ENCODE measurements at regions not wholly inside any gene's neighbourhood (a gene's known extent, or its start where the extent isn't known, plus 50 kb on each side); places are given as distances from the start of the nearest gene placed in this dataset.
A peak's percentile ranks its signal among the peaks of the same experiment; 100 is the strongest.

DNA sequence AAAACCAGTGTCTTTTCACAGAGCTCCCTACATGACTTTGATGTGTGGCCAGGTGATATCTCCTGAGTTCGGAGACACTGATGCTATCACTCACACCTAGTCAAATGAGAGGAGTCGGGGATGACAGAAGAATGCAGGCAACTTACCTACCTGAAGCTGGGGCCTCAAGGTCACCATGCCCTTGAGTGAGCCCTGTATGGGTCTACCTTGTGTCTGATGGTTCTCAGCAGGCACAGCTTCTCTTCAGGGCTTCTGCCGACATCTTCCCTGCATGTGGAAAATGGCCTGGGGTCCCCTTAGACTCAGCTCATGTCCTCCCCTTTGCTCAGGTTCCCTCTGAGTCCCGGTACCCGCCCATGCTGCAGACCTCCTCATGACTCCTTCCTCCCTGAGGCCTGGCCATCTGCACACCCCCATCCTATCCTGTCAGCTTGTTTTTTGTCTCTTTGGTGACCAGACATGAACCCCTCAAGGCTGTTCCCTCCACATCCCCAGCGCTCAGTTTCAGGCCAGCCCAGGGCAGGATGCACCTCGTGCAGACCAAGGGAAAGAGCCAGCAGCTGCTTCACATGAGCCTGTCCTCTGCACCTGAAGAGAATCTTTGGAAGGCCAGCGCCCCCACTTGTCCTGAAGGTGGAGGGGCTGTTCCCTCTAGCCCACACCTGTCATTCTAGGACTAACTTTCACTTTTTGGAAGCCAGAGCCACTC is 74.6 kb upstream of the GDF10 start:
- Mint-ChIP-seq H3K27ac (peak overlapping the region in 3 of 10 donors; percentile 35 to 92 (median 54)), H3K9me3 (peaks cover 0 to 13% (median 5%) of the 10 kb centered on the region in 9 donors), H3K4me1 (peaks cover 6 to 31% (median 15%) of the 10 kb centered on the region in 4 donors), H3K4me3 (no peak overlapping the region), H3K27me3 (no peaks in the 10 kb centered on the region), H3K36me3 (peaks cover 2 to 6% (median 3%) of the 10 kb centered on the region in 3 donors)
- no peak for ATAC-seq
- DNase-seq = no peak
- POLR2A ChIA-PET = interaction anchor here (1.7 kb wide), 1 partner anchor 60 kb away, joined by 4 read pairs; no protein-coding TSS in a partner anchor

DNA sequence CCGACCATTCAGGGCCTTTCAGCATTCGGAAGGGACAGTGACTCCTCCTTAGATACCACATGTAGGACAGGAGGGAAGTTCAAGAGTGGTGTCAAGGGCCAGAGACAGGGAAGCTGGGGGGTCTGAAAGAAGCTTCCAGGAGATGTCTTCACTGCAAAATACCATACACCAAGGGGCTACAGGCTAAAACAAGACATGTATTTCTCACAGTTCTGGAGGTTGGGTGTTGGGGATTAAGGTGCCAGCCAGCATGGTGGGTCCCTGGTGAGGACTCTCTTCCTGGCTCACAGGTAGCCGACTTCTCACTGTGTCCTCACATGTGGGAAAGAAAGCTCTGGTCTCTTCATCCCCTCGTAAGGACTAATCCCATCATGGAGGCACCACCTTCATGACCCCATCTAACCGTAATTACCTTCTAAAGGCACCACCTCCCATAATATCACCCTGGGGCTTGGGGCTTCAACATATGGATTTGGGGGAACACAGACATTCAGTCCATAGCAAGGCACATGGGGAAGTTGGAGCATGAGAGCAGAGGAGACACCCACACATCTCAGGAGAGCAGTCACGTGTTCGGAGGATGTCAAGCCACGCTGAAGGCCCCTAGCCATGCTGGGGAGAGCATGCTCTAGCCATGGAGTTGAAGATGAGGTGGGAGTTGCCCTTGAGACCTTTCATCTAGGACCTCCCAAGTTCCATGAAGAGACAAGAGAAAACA is 73.9 kb upstream of the GDF10 start:
- ATAC-seq (no peak), DNase-seq (no peak)
- Mint-ChIP-seq H3K9me3 (peaks cover 0 to 13% (median 5%) of the 10 kb centered on the region in 9 donors), H3K27ac (peak overlapping the region in 5 of 10 donors; percentile 3 to 92 (median 19)), H3K36me3 (peaks cover 2 to 6% (median 3%) of the 10 kb centered on the region in 3 donors), H3K4me3 (no peak overlapping the region), H3K27me3 (no peaks in the 10 kb centered on the region), H3K4me1 (peaks cover 12 to 37% (median 19%) of the 10 kb centered on the region in 4 donors)
- POLR2A ChIA-PET = interaction anchor here (1.7 kb wide), 1 partner anchor 60 kb away, joined by 4 read pairs; no protein-coding TSS in a partner anchor

DNA sequence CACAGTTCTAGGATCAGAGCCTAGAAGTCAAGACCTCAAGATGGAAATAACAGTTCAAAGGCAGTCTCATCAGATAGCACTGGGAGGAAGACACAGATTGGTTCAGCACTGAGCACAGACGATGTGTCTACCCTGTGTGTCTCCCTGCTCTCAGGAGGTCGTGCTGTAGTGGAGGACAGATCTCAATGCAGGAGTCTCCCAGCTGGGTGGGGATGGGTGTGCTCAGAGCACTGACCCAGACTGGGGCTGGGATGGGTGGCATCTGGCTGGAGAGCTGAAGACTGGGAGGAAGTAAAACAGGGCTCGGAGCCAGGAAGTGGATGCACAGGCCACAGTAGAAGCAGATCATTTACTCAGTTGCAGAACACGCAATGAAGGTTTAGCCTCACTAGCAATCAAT is 69.5 kb upstream of the GDF10 start:
- peaks cover 0 to 13% (median 5%) of the 10 kb centered on the region in 9 donors for H3K9me3 Mint-ChIP-seq
- H3K27me3 Mint-ChIP-seq = no peaks in the 10 kb centered on the region
- H3K4me1 Mint-ChIP-seq = peaks cover 12 to 23% (median 14%) of the 10 kb centered on the region in 4 donors
- ATAC-seq = peak in 1 of 2 donors; percentile 86
- peak overlapping the region in 4 of 10 donors; percentile 11 to 69 (median 64) for H3K4me3 Mint-ChIP-seq
- POLR2A ChIA-PET = interaction anchor here (0.7 kb wide), 1 partner anchor 48 kb away, joined by 3 read pairs; no protein-coding TSS in a partner anchor
- peaks cover under 1 to 6% (median 3%) of the 10 kb centered on the region in 3 donors for H3K36me3 Mint-ChIP-seq
- DNase-seq = no peak
- H3K27ac Mint-ChIP-seq = peak overlapping the region in 9 of 10 donors; percentile 36 to 90 (median 68)

- peak overlapping the region in 3 of 10 donors; percentile 60 to 69 (median 69) for H3K4me3 Mint-ChIP-seq
- POLR2A ChIA-PET = interaction anchor here (0.7 kb wide), 1 partner anchor 48 kb away, joined by 3 read pairs; no protein-coding TSS in a partner anchor
- ATAC-seq (no peak), DNase-seq (no peak)
- H3K27ac Mint-ChIP-seq = peak overlapping the region in 4 of 10 donors; percentile 47 to 90 (median 81)
- peaks cover 0 to 6% (median 3%) of the 10 kb centered on the region in 3 donors for H3K36me3 Mint-ChIP-seq
- H3K9me3 Mint-ChIP-seq = peaks cover 0 to 13% (median 5%) of the 10 kb centered on the region in 9 donors
- peaks cover 11 to 19% (median 13%) of the 10 kb centered on the region in 4 donors for H3K4me1 Mint-ChIP-seq
- H3K27me3 Mint-ChIP-seq = no peaks in the 10 kb centered on the region
Measured at GRCh38 chr10:47230957-47231356, 69.0 kb upstream of the GDF10 start.

DNA sequence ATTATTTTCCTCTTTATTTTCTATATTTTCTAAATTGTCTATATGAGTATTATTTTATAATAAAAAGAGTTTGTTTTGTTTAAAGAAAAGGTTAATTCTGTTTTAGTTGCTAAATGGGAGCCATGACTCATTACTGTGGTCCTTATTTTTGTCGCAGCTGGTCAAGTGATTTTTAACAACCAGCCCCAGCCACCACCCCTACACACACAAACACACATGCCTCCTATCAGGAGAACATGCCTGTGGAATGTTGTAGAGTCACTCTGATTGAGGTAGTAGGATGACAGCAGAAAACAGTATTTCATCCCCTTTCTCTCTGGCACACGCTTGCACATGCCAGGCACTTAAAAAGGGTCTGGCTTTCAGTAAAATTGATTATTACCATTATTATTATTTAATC is 68.6 kb upstream of the GDF10 start:
- no peak for ATAC-seq
- H3K36me3 Mint-ChIP-seq = peaks cover 0 to 9% (median 3%) of the 10 kb centered on the region in 3 donors
- H3K27ac Mint-ChIP-seq = no peak overlapping the region
- no peak for DNase-seq
- peaks cover 7 to 14% (median 13%) of the 10 kb centered on the region in 4 donors for H3K4me1 Mint-ChIP-seq
- peaks cover 0 to 13% (median 5%) of the 10 kb centered on the region in 9 donors for H3K9me3 Mint-ChIP-seq
- no peak overlapping the region for H3K4me3 Mint-ChIP-seq
- no peaks in the 10 kb centered on the region for H3K27me3 Mint-ChIP-seq
- POLR2A ChIA-PET = no interaction called here

DNA sequence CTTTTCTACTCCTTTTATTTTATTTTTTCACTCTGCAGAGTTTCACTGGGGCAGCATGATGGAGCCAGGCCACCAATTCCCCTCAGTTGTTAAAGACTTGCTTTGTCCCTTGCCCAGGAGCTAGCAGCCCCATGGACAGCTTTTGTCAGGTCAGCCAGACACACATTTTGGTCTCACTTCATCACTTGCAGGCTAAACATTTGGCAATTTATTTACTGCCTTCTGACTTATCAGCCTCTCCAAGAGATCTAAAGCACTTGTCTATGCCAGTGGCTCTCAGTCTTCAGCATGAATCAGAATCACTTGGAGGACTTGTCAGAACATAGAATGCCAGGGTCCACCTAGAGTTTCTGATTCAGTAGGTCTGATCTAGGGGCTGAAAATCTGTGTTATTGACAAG is 66.4 kb upstream of the GDF10 start:
- Mint-ChIP-seq H3K27ac (no peak overlapping the region), H3K4me3 (no peak overlapping the region), H3K4me1 (peaks cover 7 to 13% (median 12%) of the 10 kb centered on the region in 4 donors), H3K9me3 (peaks cover 0 to 9% (median 4%) of the 10 kb centered on the region in 9 donors), H3K27me3 (no peaks in the 10 kb centered on the region), H3K36me3 (peaks cover 0 to 12% (median 3%) of the 10 kb centered on the region in 3 donors)
- DNase-seq (no peak), ATAC-seq (no peak)
- POLR2A ChIA-PET = no interaction called here

DNA sequence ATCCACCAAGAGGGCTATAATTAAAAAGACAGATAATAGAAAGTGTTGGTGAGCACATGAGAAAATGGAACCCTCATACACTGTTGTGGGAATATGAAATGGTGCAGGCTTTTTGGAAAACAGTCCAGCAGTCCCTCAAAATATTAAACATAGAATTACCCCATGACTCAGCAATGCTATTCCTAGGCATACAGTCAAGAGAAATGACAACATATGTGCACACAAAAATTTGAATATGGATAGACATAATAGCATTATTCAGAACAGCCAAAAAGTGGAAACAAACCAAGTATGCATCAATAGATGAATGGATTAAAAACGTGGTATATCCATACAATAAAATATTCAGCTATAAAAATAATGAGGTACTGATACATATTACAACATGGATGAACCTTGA is 64.5 kb upstream of the GDF10 start:
- Mint-ChIP-seq H3K27me3 (no peaks in the 10 kb centered on the region), H3K27ac (no peak overlapping the region), H3K4me1 (peaks cover 7 to 21% (median 14%) of the 10 kb centered on the region in 4 donors), H3K36me3 (peaks cover 0 to 8% (median 0%) of the 10 kb centered on the region in 3 donors), H3K4me3 (no peak overlapping the region), H3K9me3 (peaks cover 0 to 4% (median 0%) of the 10 kb centered on the region in 9 donors)
- POLR2A ChIA-PET = no interaction called here
- DNase-seq = no peak
- no peak for ATAC-seq

DNA sequence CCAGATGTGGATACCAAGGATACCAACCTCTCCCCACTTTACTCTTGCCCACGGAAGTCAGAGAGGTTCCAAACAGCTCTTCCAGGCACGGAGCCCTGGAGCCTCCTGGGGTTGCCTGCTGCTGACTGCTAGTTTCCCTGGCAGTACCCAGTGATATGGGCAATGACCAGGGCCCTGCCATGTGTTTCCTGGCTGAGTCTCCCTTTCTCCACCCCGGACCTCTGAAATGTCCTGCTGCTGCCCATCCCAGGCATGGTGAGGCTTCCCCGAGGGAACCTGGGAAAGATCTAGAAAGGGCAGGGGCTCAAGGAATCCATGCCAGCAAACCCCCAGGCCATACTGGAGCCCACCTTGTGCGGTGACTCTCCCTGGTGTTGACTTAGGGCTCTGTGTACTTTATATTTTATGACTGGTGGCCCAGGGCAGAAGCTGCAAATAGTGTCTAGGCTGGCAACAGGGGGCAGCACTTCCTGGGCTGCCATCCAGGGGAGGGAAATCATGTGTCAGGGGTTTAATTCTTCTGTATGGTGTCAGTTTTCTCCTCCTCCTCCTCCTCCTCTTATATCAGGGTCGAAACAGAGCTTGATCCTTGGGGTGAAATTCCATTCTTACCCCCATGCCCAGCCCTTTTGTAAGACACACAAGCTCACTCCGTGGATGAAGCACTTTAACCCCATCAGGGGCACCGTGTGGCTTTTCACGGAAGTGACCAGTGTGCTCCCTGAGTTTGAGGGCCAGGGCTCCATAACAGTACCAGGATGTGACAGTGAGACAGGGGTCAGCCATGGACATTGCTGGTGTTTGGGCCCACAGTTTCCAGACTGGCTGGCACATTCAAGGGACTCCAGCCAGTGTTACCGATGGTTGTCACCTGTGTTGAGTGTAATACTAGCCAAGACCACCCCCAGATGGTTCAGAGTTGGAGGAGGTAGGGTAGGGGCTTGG is 62.4 kb upstream of the GDF10 start:
- Mint-ChIP-seq H3K36me3 (peaks cover 0 to 8% (median 0%) of the 10 kb centered on the region in 3 donors), H3K27me3 (no peaks in the 10 kb centered on the region)

DNA sequence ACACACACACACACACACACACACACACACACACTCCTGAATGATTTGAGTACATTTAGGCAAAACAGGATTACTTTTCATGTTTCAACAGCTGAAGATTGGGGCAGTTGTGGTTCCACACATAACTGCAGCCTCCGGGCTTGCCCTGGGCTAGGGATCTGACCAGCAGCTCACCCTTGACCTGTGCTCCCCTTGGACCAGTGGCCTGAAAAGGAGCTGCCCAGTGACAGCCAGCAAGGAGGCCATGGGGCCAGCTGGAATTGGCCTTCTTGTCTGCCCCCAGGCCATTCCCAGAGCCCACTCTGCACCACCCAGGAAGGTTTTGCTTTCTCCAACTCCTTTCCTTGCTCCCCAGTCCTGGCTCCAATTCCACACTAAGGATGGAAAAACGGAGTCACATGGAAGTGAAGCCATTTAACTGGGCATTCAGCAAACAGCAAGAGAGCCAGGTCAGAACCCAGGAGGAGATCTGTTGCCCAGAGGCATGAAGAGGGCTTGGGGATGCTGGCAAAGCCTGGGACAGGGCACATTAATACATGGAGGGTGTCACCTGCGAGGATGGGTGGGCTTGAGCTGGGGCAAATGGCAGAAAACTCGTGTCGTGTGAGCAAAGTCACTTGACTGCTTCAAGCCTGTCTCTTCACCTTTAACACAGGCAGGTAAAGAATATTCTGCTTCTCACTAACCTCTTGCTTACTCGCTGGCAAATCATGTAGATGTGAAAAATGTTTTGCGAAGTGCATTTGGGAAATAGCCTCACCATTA is 61.5 kb upstream of the GDF10 start:
- Mint-ChIP-seq H3K4me1 (peaks cover 9 to 27% (median 14%) of the 10 kb centered on the region in 4 donors), H3K9me3 (peaks cover 0 to 4% (median 0%) of the 10 kb centered on the region in 9 donors), H3K27ac (peak overlapping the region in 2 of 10 donors; percentile 7 to 73), H3K4me3 (no peak overlapping the region), H3K36me3 (peaks cover 0 to 8% (median 0%) of the 10 kb centered on the region in 3 donors), H3K27me3 (no peaks in the 10 kb centered on the region)
- POLR2A ChIA-PET = interaction anchor here (0.7 kb wide), 1 partner anchor 21 kb away, joined by 3 read pairs; no protein-coding TSS in a partner anchor
- ATAC-seq = no peak
- DNase-seq = no peak

More for the DNA sequence above, 62.4 kb upstream of the GDF10 start:
- DNase-seq = no peak
- Mint-ChIP-seq H3K27ac (peak overlapping the region in 2 of 10 donors; percentile 66 to 75), H3K4me1 (peaks cover 9 to 22% (median 9%) of the 10 kb centered on the region in 4 donors), H3K9me3 (peaks cover 0 to 4% (median 0%) of the 10 kb centered on the region in 9 donors), H3K4me3 (no peak overlapping the region)
- ATAC-seq = no peak
- POLR2A ChIA-PET = no interaction called here

GRCh38 chr10:47239211-47239610 is 60.8 kb upstream of the GDF10 start:
- H3K9me3 Mint-ChIP-seq = peaks cover 0 to 4% (median 0%) of the 10 kb centered on the region in 9 donors
- no peak overlapping the region for H3K4me3 Mint-ChIP-seq
- peak overlapping the region in 3 of 10 donors; percentile 7 to 73 (median 14) for H3K27ac Mint-ChIP-seq
- no peaks in the 10 kb centered on the region for H3K27me3 Mint-ChIP-seq
- H3K4me1 Mint-ChIP-seq = peaks cover 9 to 27% (median 14%) of the 10 kb centered on the region in 4 donors
- ATAC-seq (no peak), DNase-seq (no peak)
- H3K36me3 Mint-ChIP-seq = peaks cover 0 to 8% (median 0%) of the 10 kb centered on the region in 3 donors
- POLR2A ChIA-PET = interaction anchor here (0.7 kb wide), 1 partner anchor 21 kb away, joined by 3 read pairs; no protein-coding TSS in a partner anchor

DNA sequence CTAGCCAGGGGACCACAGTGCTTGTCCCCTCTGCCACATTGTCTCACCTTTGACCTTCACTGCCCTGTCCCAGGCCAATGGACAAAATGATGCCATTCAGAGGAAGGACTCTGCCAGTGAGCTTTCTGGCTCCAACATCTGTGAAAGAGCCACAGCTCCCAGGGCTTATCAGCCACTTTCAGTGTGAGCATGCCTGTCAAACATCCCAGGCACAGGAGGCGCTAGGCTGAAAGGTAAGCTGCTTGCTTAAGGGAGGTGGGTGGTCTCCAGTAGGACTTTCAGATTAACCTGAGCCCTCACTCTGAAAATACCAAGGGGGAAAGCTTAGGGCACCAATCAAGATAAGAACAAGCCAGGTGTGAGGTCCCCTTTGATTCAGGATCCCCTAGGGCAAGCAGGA is 59.8 kb upstream of the GDF10 start:
- peaks cover 0 to 8% (median 0%) of the 10 kb centered on the region in 3 donors for H3K36me3 Mint-ChIP-seq
- DNase-seq = no peak

More for the DNA sequence above, 59.8 kb upstream of the GDF10 start:
- Mint-ChIP-seq H3K4me3 (no peak overlapping the region), H3K4me1 (peaks cover 9 to 27% (median 14%) of the 10 kb centered on the region in 4 donors), H3K27ac (peak overlapping the region in 2 of 10 donors; percentile 37 to 73), H3K9me3 (peaks cover 0 to 4% (median 0%) of the 10 kb centered on the region in 9 donors), H3K27me3 (no peaks in the 10 kb centered on the region)
- ATAC-seq = no peak
- POLR2A ChIA-PET = no interaction called here
